ENCODE measurements at regions not wholly inside any gene's neighbourhood (a gene's known extent, or its start where the extent isn't known, plus 50 kb on each side); places are given as distances from the start of the nearest gene placed in this dataset.

DNA sequence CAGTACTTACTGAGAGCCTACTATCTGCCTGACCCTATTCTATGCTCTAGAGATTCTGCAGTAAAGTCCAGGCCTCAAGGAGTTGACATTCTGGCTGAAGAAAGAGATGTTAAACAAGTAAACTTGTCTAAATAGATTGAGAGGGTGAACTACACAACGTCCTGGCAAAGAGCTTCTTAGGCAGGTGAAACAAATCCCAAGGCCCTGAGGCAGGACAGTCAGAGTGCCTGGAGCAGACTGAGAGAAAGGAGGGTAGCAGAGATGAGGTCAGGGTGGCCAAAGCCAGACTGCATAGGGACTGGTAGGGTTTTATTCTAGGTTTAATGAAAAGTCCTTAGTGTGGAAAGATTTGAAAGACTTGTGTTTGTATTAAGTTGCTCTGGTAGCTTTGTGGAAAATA, 84.5 kb upstream of the ATP11B start:
- Mint-ChIP-seq H3K9me3 (ENCODE audit: unreplicated experiment) (no peaks in the 10 kb centered on the region), H3K27me3 (ENCODE audit: unreplicated experiment) (peaks cover 30% of the 10 kb centered on the region), H3K27ac (ENCODE audit: unreplicated experiment) (no peak overlapping the region), H3K4me1 (ENCODE audit: unreplicated experiment) (no peaks in the 10 kb centered on the region), H3K36me3 (ENCODE audit: unreplicated experiment) (no peaks in the 10 kb centered on the region), H3K4me3 (ENCODE audit: unreplicated experiment) (no peak overlapping the region)
- TF ChIP-seq, protein P1, sequence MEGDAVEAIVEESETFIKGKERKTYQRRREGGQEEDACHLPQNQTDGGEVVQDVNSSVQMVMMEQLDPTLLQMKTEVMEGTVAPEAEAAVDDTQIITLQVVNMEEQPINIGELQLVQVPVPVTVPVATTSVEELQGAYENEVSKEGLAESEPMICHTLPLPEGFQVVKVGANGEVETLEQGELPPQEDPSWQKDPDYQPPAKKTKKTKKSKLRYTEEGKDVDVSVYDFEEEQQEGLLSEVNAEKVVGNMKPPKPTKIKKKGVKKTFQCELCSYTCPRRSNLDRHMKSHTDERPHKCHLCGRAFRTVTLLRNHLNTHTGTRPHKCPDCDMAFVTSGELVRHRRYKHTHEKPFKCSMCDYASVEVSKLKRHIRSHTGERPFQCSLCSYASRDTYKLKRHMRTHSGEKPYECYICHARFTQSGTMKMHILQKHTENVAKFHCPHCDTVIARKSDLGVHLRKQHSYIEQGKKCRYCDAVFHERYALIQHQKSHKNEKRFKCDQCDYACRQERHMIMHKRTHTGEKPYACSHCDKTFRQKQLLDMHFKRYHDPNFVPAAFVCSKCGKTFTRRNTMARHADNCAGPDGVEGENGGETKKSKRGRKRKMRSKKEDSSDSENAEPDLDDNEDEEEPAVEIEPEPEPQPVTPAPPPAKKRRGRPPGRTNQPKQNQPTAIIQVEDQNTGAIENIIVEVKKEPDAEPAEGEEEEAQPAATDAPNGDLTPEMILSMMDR (IDR thresholded peaks at IDR 0.05): no peak
- no peak for DNase-seq (ENCODE audit: extremely low spot score, unreplicated experiment)

DNA sequence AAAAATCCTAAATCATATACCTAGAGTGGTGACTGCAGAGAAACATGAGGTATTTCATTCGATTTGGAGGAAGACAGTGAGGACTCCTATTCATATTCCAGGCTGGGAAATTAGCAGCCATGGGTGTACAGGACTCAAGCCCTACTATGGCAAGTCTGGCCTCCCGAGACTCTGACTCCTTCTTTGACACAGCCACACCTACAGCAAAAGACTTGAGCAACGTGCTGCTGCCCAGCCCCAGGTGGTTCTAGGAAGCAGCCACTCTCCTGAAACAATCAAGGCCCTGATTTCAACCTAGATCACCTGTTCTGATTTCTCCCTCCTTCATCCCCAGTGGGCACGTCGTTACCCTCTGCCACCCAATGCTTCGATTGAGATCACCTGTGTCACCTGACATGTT, 84.0 kb upstream of the ATP11B start:
- H3K4me3 Mint-ChIP-seq (ENCODE audit: unreplicated experiment): no peak overlapping the region
- peaks cover 32% of the 10 kb centered on the region for H3K27me3 Mint-ChIP-seq (ENCODE audit: unreplicated experiment)
- no peak overlapping the region for H3K27ac Mint-ChIP-seq (ENCODE audit: unreplicated experiment)
- no peak for DNase-seq (ENCODE audit: extremely low spot score, unreplicated experiment)
- TF ChIP-seq, protein P1 (IDR thresholded peaks at IDR 0.05): no peak
- no peaks in the 10 kb centered on the region for H3K36me3 Mint-ChIP-seq (ENCODE audit: unreplicated experiment)
- no peaks in the 10 kb centered on the region for H3K9me3 Mint-ChIP-seq (ENCODE audit: unreplicated experiment)
- H3K4me1 Mint-ChIP-seq (ENCODE audit: unreplicated experiment): peaks cover 2% of the 10 kb centered on the region

DNA sequence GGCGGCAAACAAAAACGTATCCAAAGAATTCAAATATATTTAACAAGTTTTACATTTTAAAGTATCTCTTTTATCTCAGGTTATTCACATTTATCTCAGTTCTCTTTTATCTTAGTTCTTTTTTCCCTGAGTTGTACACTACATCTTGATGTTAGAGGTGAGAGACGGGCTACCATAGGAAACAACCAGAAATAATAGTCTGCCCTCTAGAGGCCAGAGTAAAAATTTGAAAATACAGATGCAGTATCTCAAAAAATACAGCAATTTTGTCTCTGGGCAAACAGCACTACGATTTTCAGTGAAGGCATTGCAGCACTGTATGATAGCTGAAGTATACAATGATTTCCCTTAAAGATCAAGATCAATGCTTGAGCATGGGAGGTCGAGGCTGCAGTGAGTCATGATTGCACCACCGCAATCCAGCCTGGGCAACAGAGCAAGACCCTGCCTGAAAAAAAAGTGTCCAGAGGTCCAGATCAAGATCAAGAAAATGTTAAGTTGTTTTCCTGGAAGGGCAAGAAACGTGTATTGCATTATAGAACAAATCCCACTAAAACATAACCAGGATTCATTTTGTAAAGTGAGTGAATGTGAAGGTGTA, 82.6 kb upstream of the ATP11B start:
- Mint-ChIP-seq H3K4me3 (ENCODE audit: unreplicated experiment) (no peak overlapping the region), H3K27me3 (ENCODE audit: unreplicated experiment) (peaks cover 29% of the 10 kb centered on the region), H3K9me3 (ENCODE audit: unreplicated experiment) (no peaks in the 10 kb centered on the region), H3K27ac (ENCODE audit: unreplicated experiment) (no peak overlapping the region), H3K36me3 (ENCODE audit: unreplicated experiment) (no peaks in the 10 kb centered on the region), H3K4me1 (ENCODE audit: unreplicated experiment) (peaks cover 2% of the 10 kb centered on the region)
- TF ChIP-seq, protein P1 (IDR thresholded peaks at IDR 0.05): peak; percentile 68
- no peak for DNase-seq (ENCODE audit: extremely low spot score, unreplicated experiment)

DNA sequence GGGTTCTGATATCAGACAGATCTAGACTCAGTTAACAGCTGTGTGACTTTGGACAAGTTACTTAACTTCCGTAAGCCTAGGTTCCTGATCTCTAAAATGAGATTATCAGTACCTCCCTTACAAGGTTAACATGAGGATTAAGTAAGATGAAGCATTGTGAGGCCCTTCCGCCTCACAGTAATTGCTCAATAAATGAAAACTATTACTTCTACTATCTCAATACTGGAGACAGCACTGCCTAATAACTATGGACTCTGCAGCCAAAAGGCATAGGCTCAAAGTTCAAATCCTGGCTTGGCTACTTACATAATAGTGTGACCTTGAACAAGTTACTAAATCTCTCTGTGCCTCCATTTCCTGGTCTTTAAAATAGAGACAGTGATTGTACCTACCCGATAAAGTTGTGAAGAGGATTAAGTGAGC, 82.0 kb upstream of the ATP11B start:
- no peak overlapping the region for H3K4me3 Mint-ChIP-seq (ENCODE audit: unreplicated experiment)
- H3K9me3 Mint-ChIP-seq (ENCODE audit: unreplicated experiment): no peaks in the 10 kb centered on the region
- no peaks in the 10 kb centered on the region for H3K36me3 Mint-ChIP-seq (ENCODE audit: unreplicated experiment)
- H3K27me3 Mint-ChIP-seq (ENCODE audit: unreplicated experiment): peaks cover 29% of the 10 kb centered on the region
- DNase-seq (ENCODE audit: extremely low spot score, unreplicated experiment): no peak
- TF ChIP-seq, protein P1 (IDR thresholded peaks at IDR 0.05): no peak
- no peak overlapping the region for H3K27ac Mint-ChIP-seq (ENCODE audit: unreplicated experiment)
- peaks cover 2% of the 10 kb centered on the region for H3K4me1 Mint-ChIP-seq (ENCODE audit: unreplicated experiment)

DNA sequence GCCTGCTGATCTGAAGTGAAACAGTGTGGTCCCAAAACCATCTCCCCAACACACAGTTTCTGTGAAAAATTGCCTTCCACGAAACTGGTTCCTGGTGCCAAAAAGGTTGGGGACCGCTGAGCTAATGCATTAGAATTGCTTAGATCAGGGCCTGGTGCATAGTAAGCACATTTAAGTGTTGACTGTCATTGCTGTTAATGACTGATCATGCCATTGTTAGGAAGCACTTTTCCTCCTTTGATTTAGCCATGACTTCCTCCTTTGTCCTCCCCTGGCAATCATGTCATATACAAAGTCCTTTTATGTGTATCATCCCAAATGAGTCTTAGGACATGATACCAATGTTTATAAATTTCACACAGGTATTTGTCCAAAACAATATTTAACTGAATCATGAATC, 81.5 kb upstream of the ATP11B start:
- DNase-seq (ENCODE audit: extremely low spot score, unreplicated experiment): no peak
- TF ChIP-seq, protein P1 (IDR thresholded peaks at IDR 0.05): no peak
- Mint-ChIP-seq H3K36me3 (ENCODE audit: unreplicated experiment) (no peaks in the 10 kb centered on the region), H3K4me3 (ENCODE audit: unreplicated experiment) (no peak overlapping the region), H3K9me3 (ENCODE audit: unreplicated experiment) (no peaks in the 10 kb centered on the region), H3K4me1 (ENCODE audit: unreplicated experiment) (peaks cover 2% of the 10 kb centered on the region), H3K27ac (ENCODE audit: unreplicated experiment) (no peak overlapping the region), H3K27me3 (ENCODE audit: unreplicated experiment) (peaks cover 26% of the 10 kb centered on the region)

Measured in osteocyte (in vitro differentiated cells).